Esophagus muscularis mucosa (tissue), 4 donors: ENCODE measurements at regions not wholly inside any gene's neighbourhood (a gene's known extent, or its start where the extent isn't known, plus 50 kb on each side); places are given as distances from the start of the nearest gene placed in this dataset.

Experiments
- CTCF ChIP-seq, 3 experiments: fragments of 200-600 bp in 2 of 3; fragments of 450-650 bp in 1 of 3; sonication (generic) in 2 of 3; IDR thresholded peaks; one replicate each; pipeline ENCODE4 v1.5.1; 2017 to 2019; ENCODE audit warnings: antibody characterized with exemption in 3 of 3, mild to moderate bottlenecking in 2 of 3, moderate library complexity in 1 of 3
- EP300 ChIP-seq: sonication (generic); formaldehyde crosslinking; IDR thresholded peaks from one replicate; pipeline ENCODE4 v1.6.1; 2017; ENCODE audit warnings: antibody characterized with exemption
- POLR2A ChIP-seq: fragments of 450-650 bp; IDR thresholded peaks from one replicate; pipeline ENCODE4 v1.6.1; 2017; ENCODE audit warnings: antibody characterized with exemption, moderate library complexity, mild to moderate bottlenecking, low read depth
- POLR2AphosphoS5 ChIP-seq, 2 donors: sonication (generic); formaldehyde crosslinking; IDR thresholded peaks; one replicate each; pipeline ENCODE4 v1.6.1; 2017; ENCODE audit warnings: antibody characterized with exemption in 2 of 2

- TF ChIP-seq CTCF (IDR thresholded peaks at IDR 0.05) (no peak), POLR2A (no peak), POLR2AphosphoS5 (IDR thresholded peaks at IDR 0.05) (no peak), EP300 (no peak)
Observed at GRCh38 chr13:34776390-34776981, 165.6 kb upstream of the NBEA start.
